Fibroblast of lung (primary cell): ENCODE measurements at regions not wholly inside any gene's neighbourhood (a gene's known extent, or its start where the extent isn't known, plus 50 kb on each side); places are given as distances from the start of the nearest gene placed in this dataset.

Source experiments
- DNase-seq, 2 donors: peaks; one replicate each; pipeline versions ENCODE4 v3.0.0 to v3.0.0-alpha.2; 2010; ENCODE audit warnings: low read depth in 2 of 2
- H2AFZ ChIP-seq: 2 replicates; pipeline ENCODE4 v1.5.1; 2012; ENCODE audit warnings: low read length, control low read depth, inconsistent platforms
- H3K27ac ChIP-seq: 2 replicates; pipeline ENCODE4 v1.5.1; 2011; ENCODE audit warnings: low read length, control low read depth; ENCODE audit not compliant: insufficient read depth
- H3K27me3 ChIP-seq: 2 replicates; pipeline ENCODE4 v1.5.1; 2011; ENCODE audit warnings: mild to moderate bottlenecking, low read length; ENCODE audit not compliant: control insufficient read depth, insufficient read depth
- H3K36me3 ChIP-seq: 2 replicates; pipeline ENCODE4 v1.5.1; 2011; ENCODE audit warnings: low read length; ENCODE audit not compliant: control insufficient read depth, insufficient read depth
- H3K4me1 ChIP-seq: 2 replicates; pipeline ENCODE4 v1.5.1; 2011; ENCODE audit warnings: low read length; ENCODE audit not compliant: control insufficient read depth, insufficient read depth; ENCODE audit errors: extremely low read depth
- H3K4me2 ChIP-seq: 2 replicates; pipeline ENCODE4 v1.5.1; 2011; ENCODE audit warnings: low read length, control low read depth; ENCODE audit not compliant: insufficient read depth; ENCODE audit errors: extremely low read depth
- H3K4me3 ChIP-seq, 4 experiments: fragments of 200-600 bp in 1 of 4; sonication (generic) in 1 of 4; replicated peaks in 1 of 4; 2 replicates each; pipeline ENCODE4 v1.5.1; 2011 to 2016; ENCODE audit warnings: low read length in 4 of 4, low read depth in 3 of 4, mild to moderate bottlenecking in 3 of 4, control low read depth in 2 of 4, inconsistent platforms in 1 of 4, mixed read lengths in 1 of 4; ENCODE audit not compliant: insufficient read depth in 1 of 4; ENCODE audit errors: control extremely low read depth in 1 of 4
- H3K79me2 ChIP-seq: 2 replicates; pipeline ENCODE4 v1.5.1; 2012; ENCODE audit warnings: mild to moderate bottlenecking, low read length, inconsistent platforms; ENCODE audit not compliant: control insufficient read depth, insufficient read depth
- H3K9ac ChIP-seq: 2 replicates; pipeline ENCODE4 v1.5.1; 2011; ENCODE audit warnings: mild to moderate bottlenecking, low read length, control low read depth; ENCODE audit not compliant: insufficient read depth
- H3K9me3 ChIP-seq: 2 replicates; pipeline ENCODE4 v1.5.1; 2012; ENCODE audit warnings: low read depth, low read length; ENCODE audit not compliant: control insufficient read depth, insufficient read depth
- H4K20me1 ChIP-seq: 2 replicates; pipeline ENCODE4 v1.5.1; 2011; ENCODE audit warnings: low read length; ENCODE audit not compliant: control insufficient read depth, insufficient read depth; ENCODE audit errors: extremely low read depth
- EZH2 ChIP-seq: IDR thresholded peaks from 2 replicates; pipeline ENCODE4 v1.5.1; 2012; ENCODE audit warnings: low read length, control low read depth, mild to moderate bottlenecking; ENCODE audit errors: missing control alignments
- TF ChIP-seq, protein P1 (sequence below), 2 donors: IDR thresholded peaks in 1 of 2; conservative IDR thresholded peaks in 1 of 2; 1 replicate in 1 of 2; 2 replicates in 1 of 2; pipeline ENCODE4 v1.5.1; 2011 to 2012; ENCODE audit warnings: low read length in 2 of 2, control low read depth in 1 of 2, inconsistent platforms in 1 of 2, low read depth in 1 of 2, mild to moderate bottlenecking in 1 of 2

DNA sequence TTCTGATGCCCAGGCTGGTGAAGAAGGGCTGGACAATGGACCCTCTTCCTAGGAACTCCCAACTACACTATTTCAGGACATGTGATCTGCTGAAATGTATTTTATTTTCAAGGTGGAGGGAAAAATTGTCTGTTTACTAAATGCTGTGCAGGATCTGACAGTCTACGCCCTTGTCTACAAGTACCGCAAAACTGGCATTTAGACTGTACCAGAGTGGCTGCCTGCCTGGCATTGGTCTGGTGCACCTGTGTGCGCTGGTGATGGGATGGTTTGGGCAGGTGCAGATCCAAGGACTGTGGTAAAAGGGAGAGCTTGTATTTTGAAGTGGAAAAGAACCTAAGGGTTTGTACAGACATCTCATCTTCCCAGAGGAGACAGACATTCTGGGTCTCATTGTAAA is 79.7 kb downstream of the AIPL1 start:
- Histone ChIP-seq H3K79me2 (no peaks in the 10 kb centered on the region), H3K4me2 (no peak overlapping the region), H3K27me3 (no peaks in the 10 kb centered on the region), H3K27ac (no peak overlapping the region), H3K36me3 (no peaks in the 10 kb centered on the region), H3K9ac (no peak overlapping the region), H2AFZ (no peak overlapping the region), H3K9me3 (no peaks in the 10 kb centered on the region), H3K4me3 (no peak overlapping the region), H4K20me1 (no peaks in the 10 kb centered on the region), H3K4me1 (no peaks in the 10 kb centered on the region)
- no peak for DNase-seq
- no peak for TF ChIP-seq EZH2
- TF ChIP-seq, protein P1, sequence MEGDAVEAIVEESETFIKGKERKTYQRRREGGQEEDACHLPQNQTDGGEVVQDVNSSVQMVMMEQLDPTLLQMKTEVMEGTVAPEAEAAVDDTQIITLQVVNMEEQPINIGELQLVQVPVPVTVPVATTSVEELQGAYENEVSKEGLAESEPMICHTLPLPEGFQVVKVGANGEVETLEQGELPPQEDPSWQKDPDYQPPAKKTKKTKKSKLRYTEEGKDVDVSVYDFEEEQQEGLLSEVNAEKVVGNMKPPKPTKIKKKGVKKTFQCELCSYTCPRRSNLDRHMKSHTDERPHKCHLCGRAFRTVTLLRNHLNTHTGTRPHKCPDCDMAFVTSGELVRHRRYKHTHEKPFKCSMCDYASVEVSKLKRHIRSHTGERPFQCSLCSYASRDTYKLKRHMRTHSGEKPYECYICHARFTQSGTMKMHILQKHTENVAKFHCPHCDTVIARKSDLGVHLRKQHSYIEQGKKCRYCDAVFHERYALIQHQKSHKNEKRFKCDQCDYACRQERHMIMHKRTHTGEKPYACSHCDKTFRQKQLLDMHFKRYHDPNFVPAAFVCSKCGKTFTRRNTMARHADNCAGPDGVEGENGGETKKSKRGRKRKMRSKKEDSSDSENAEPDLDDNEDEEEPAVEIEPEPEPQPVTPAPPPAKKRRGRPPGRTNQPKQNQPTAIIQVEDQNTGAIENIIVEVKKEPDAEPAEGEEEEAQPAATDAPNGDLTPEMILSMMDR (conservative IDR thresholded peaks at IDR 0.05 in 1 of 2, IDR thresholded peaks at IDR 0.05 in 1 of 2; ENCODE audit: low read depth in 1 of 2, low read length in 2 of 2), result no peak

DNA sequence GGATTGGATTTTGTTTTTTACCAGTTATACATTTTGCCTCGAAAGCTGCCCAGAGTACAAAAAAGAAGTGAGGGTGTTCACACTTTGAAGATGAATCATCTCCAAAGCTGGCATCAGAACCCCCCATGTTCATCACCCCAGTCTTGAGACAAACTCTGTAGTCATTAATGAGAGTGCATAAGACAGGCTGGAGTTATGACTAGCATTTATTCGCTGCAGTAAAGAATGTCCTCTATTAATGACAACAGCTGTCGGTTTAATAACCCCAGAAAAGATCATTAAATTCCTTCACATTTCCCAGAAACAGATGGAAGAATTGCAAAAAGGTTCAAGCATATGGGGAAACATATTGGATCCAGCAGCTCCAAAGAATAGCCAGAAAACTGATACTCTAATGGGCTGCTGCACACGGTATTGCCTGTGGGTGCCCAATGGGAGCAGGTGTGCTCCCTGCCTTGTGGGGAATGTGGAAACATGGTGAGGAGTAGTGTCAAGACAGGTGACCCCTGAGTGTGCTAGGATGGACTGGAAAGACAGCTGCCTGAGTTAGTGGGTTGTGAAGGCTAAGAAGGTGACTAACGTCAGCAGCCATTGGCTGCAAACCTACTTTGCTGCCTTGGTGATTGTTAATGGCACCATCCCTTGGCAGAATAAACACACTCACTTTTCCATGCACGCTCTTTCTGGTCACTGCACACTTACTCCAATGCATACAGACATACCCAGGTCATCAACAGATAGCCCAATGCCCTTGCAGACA is 81.9 kb downstream of the AIPL1 start:
- no peak for DNase-seq
- Histone ChIP-seq H3K79me2 (no peaks in the 10 kb centered on the region), H3K4me3 (no peak overlapping the region), H3K9ac (no peak overlapping the region), H3K36me3 (no peaks in the 10 kb centered on the region), H3K9me3 (no peaks in the 10 kb centered on the region), H3K27ac (no peak overlapping the region), H3K4me2 (no peak overlapping the region), H2AFZ (no peak overlapping the region), H3K4me1 (no peaks in the 10 kb centered on the region), H4K20me1 (no peaks in the 10 kb centered on the region), H3K27me3 (no peaks in the 10 kb centered on the region)
- TF ChIP-seq EZH2, result no peak
- TF ChIP-seq, protein P1 (conservative IDR thresholded peaks at IDR 0.05 in 1 of 2, IDR thresholded peaks at IDR 0.05 in 1 of 2; ENCODE audit: low read depth in 1 of 2, low read length in 2 of 2), result no peak

DNA sequence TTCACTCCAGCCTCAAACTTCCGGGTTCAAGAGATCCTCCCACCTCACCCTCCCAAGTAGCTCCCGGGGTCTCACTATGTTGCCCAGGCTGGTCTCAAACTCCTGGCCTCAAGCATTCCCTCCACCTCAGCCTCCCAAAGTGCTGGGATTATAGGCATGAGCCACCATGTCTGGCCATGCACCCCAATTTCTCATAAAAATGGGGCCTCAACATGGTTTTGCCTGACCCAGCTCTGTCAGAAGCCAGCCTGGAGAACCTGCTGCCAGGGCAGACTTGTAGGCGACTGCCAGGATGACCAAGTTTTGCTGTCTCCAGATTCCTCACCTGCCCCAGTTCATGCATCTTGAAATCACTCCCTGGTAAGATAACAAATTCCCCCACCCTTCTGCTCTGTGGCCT is 82.9 kb downstream of the AIPL1 start:
- TF ChIP-seq EZH2, result no peak
- TF ChIP-seq, protein P1 (conservative IDR thresholded peaks at IDR 0.05 in 1 of 2, IDR thresholded peaks at IDR 0.05 in 1 of 2; ENCODE audit: low read depth in 1 of 2, low read length in 2 of 2), result no peak
- H3K4me2 ChIP-seq, result no peak overlapping the region
- H3K4me3 ChIP-seq, result no peak overlapping the region
- no peaks in the 10 kb centered on the region for H3K79me2 ChIP-seq
- H3K36me3 ChIP-seq, result no peaks in the 10 kb centered on the region
- H3K27ac ChIP-seq, result no peak overlapping the region
- no peaks in the 10 kb centered on the region for H3K27me3 ChIP-seq
- H2AFZ ChIP-seq, result no peak overlapping the region
- H3K9ac ChIP-seq, result no peak overlapping the region
- H3K4me1 ChIP-seq, result no peaks in the 10 kb centered on the region
- DNase-seq, result no peak
- H3K9me3 ChIP-seq, result no peaks in the 10 kb centered on the region
- H4K20me1 ChIP-seq, result no peaks in the 10 kb centered on the region
